Stimulated activated CD4-positive, alpha-beta T cell treated with anti-CD3 and anti-CD28 coated beads, Interleukin-15, amount 100 ng/mL, for 24 hours (primary cell): ENCODE measurements at regions not wholly inside any gene's neighbourhood (a gene's known extent, or its start where the extent isn't known, plus 50 kb on each side); places are given as distances from the start of the nearest gene placed in this dataset.
"Not testable (repeated sequence)": the region's sequence is repeated elsewhere in the genome, so short reads cannot be mapped to it uniquely, and the experiment has no call there.

Source experiments
- DNase-seq: peaks from one replicate; pipeline ENCODE4 v3.0.0-alpha.2; 2020

DNA sequence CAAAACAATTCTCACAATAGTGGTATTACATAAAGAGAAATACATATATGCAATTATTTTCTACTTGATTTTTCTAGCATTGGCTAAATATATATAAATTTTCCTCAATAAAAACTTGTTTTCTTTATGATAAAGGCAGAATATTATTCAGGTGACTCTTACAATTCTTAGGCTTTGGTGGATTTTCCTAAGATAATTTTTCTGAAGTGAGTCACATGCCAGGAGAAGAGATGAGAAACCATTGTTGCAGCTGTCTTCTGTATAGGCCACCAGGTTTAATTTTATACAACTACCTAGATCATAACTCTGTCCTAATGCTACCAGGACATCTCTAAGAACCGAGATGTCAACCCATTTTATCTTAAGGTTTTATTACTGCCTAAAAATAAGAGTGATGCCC is 552.4 kb upstream of the CDH2 start:
- no peak for DNase-seq

DNA sequence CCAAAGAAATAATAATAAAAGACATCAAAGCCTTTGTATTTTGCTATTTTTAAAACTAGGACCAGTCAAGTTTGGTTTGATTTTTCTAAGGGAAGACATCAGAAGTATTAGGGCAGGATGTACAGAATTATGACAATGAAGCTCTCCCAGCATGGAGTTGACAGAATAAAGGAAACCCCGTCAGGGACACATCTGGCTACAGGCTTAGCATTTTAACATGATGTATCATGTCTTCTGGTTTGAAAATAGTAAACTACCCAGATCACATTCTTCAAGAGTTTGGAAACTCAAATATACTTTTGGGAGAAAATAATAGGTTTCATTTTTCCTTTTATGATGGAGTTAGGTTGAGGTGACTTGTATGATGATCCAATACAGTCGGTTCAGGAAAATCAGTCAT is 552.0 kb upstream of the CDH2 start:
- DNase-seq = no peak

DNA sequence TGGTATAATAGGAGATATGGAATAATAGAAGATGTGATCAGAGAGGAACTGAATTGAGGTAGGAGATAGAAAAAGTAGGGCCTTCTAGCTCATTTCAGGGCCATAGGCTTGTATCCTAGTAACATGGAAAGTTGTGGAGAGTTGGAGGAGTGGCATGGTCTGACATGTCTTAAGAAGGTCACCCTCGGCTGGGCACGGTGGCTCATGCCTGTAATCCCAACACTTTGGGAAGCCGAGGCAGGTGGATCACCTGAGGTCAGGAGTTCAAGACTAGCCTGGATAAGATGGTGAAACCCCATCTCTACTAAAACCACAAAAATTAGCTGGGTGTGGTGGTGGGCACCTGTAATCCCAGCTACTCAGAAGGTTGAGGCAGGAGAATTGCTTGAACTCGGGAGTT is 550.3 kb upstream of the CDH2 start:
- not testable (repeated sequence) for DNase-seq

DNA sequence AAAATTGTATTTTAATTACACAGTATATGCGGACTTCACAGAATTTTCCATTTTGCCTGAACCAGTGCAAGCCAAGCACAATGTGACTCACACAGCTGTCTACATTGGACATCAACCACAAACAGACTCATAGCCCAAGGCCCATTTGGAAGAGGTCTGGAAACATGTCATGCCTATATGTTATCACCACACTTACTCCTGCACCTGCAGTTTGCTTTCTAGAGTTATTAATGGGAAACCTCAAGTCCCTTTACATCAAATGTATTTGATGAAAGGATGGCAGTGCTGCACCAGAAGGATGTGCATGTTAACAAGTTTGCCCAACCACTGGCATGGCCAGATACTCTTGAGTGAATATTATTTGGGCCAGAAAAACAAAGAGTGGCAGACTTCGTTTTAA is 548.9 kb upstream of the CDH2 start:
- no peak for DNase-seq

DNA sequence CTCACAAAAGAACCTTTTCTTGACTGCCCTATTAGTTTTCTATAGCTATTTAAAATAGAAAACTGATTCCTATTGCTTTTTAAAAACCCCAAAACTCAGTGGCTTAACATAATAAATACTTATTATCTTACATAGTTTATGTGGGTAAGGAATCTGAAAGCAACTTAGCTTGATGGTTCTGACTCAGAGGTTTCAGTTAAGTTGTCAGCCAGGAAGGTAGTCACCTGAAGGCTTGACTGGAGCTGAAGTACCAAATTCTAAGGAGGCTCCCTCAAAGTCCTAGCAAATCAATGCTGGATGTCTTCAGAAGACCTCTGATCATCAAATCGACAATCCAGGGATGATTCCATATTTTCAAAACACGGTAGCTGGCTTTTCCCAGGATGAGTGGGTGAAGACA is 546.6 kb upstream of the CDH2 start:
- no peak for DNase-seq

- no peak for DNase-seq
These were observed 541.8 kb upstream of the CDH2 start for GRCh38 chr18:28718696-28719095.

DNA sequence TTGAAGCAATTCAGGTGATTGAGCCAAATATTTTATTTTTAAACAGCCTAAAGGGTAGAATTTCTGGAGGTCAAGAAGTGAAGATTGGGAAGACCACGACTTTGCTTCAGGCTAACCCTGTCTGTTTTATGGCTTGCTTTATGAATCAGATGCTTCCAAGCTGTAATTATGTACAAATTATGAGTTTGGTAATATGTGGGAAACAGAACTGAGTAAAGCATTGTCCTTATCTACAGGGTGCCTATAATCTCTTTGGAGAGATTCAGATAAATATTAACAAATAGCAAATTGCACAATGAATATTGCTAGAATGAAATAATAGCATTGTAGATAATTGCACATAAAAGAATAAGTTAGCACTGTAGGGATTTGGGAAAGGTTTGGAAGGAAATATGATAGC is 539.4 kb upstream of the CDH2 start:
- no peak for DNase-seq

GRCh38 chr18:28715206-28715605 is 538.3 kb upstream of the CDH2 start:
- DNase-seq = no peak

DNA sequence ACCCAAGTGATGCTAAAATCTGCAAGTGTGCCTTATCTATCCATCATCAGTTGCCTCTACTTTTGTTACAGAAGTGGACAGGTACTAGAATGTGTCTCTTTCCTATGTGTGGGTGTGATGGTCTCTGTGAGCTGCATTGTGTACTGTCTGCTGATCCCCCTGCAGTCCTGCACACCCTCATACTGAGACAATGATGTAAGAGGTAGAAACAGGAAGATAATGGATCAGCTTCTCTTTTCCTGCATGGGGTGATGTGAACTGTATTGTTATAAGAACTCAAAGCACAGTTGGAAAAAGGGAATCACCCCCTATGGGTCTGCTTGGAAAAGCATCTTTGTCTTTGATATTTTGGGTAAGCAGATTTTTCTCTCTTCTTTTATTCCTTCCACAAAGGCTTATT is 537.6 kb upstream of the CDH2 start:
- no peak for DNase-seq

DNA sequence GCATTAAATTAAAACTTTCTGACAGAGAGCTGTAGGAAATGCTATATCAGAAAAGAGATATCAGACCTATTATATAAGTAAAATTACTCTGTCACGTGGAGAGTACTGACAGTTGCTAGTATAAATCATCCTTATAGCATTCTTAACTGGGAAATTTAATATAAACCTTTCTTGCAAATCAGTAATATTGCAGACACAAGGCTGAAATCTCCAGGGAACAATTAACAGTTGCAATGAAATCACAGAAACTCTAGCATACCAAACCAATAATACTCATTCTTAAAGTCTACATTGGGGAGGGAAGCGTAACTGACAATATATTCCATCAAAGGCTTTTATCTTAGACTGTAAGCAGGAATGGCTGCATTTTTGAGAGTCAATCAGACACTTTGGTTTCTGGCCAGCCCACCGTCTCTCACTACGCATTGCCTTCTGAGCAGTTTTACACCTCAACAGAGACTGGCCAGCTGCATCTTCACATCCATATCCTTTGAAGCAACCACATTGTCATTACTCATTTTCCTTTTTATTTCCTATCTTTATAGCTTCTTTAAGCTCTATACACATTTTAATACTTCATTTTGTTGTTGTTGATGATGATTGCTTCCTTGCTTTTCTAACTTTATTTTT is 536.0 kb upstream of the CDH2 start:
- no peak for DNase-seq

- no peak for DNase-seq
These were observed 535.2 kb upstream of the CDH2 start for GRCh38 chr18:28712172-28712571.

GRCh38 chr18:28711096-28711495 is 534.2 kb upstream of the CDH2 start:
- DNase-seq = no peak

DNA sequence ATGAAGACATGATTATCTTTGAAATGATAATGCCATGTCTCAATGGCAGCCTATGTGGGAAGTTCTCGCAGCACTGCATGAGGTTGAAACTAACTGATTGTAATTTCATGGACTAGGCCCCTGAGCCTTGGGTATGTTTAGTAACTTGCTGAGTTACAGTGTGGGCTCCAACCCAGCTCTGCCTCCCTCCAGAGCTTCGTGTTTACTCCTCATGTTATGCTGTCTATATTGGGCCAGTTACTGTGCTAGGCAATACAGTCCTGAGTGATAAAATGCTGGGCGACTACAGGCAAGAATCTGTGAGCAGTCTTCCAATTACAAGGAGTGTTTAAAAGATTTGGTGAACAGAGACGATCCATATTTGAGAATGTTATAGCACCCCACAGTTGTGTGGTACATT is 530.1 kb upstream of the CDH2 start:
- no peak for DNase-seq

GRCh38 chr18:28706397-28706796 is 529.5 kb upstream of the CDH2 start:
- DNase-seq = no peak

DNA sequence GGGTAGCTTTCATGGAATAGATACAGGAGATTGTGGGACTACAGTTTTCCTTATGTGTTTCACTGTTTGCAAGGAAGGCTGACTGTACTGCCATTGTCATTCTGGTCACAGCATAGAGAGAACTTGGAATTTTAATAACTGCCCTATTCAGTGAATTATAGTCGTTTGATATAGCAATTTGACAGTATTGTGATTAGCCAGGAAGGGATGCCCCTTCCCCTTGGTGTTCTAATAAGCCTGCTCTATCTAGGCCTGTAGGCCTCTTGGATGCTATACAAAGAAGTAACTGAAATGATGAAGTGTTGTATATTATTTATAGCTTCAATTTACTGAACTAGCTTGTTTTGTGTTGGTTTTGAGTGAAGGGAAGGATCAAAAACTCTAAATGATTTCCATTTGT is 528.6 kb upstream of the CDH2 start:
- no peak for DNase-seq

- DNase-seq = no peak
These were observed 515.4 kb upstream of the CDH2 start for GRCh38 chr18:28692337-28692736.

- no peak for DNase-seq
These were observed 514.5 kb upstream of the CDH2 start for GRCh38 chr18:28691496-28691840.

DNA sequence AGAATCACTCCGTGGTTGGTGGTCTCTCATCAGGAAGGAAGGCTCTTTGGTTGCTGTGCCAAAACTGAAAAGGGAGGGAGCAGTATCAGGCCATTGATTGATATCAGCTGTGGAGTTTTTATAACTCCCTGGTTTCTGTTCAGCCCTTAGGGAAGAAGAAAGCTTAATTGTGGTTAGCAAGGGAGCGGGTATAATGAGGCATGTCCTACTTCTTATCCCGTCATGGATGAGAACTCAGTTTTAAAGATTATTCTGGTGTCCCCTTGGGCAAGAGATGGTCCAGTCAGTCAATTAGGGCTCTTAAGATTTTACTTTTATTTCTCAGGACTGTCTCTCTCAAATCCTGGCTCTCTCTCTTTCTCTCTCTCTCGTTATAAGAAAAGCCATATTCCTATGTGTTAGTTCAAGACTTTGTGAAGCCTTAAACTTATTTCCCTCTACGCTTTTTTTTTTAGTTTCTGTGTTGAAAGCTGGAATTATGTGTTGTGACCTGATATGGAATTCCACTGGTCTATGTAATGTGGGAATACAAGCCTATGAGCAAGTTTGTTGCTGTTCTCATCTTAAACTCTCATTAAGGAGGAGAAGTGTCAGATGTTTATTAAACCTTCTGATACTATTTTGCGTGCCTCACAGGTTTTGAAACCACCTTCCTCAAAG is 514.0 kb upstream of the CDH2 start:
- no peak for DNase-seq

GRCh38 chr18:28690100-28690499 is 513.2 kb upstream of the CDH2 start:
- DNase-seq = no peak

DNA sequence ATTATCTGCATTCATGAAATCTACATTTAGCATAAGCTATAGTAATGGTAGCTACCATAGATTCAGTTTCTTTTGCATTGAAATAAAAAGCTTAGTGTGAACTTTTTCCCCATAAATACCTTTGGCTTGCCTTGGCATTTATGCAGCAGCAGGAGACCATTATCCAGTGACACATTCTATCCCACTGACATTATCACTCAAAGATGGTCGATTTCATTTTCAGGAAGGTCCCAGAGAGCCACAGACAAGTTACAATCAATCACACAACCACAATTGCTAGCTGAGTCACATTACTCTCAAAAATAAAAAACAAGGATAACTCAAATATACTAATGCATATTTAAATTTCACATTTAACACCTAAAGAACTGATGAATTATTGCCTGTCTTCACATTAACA is 512.7 kb upstream of the CDH2 start:
- DNase-seq = no peak

- no peak for DNase-seq
These were observed 507.9 kb upstream of the CDH2 start for GRCh38 chr18:28684746-28685355.

DNA sequence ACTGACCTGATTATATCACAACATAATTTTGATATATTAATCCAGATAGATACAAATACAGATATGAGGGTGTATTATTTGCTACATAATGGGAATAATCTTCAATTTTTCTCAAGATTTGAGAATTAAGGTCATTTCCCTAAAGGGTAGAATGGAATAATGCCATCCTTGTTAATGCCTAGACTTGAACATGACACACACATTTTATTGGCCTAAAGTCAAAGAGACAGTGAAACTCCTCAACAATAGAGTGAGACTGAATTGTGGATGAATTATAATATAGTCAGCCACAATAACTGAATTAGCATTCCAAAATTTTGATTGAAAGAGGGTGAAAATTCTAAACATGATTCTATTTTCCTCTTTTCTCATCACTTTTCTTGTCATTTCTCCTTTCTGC is 506.0 kb upstream of the CDH2 start:
- no peak for DNase-seq

DNA sequence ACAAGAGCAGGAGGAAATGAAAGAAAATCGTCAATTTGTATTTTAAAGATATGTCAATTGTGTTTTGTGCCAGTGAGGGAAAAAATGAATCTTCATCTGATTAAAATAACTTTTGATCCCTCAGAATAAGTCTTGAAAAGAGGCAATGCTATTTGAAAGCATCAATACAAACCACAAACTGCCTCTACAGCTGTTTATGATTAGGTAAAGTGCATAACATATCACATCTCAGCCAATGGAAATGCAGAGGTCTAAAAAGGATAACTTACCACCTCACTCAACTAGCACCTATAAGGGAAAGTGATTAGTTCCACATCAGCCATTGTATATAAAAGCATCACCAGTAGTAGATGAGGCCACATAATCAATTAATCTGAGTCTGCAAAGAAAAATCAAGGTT is 492.2 kb upstream of the CDH2 start:
- no peak for DNase-seq

- DNase-seq = no peak
These were observed 489.3 kb upstream of the CDH2 start for GRCh38 chr18:28666216-28666615.

GRCh38 chr18:28657961-28658360 is 481.0 kb upstream of the CDH2 start:
- DNase-seq = no peak
